NCI-H446 (cell line): ENCODE measurements at regions not wholly inside any gene's neighbourhood (a gene's known extent, or its start where the extent isn't known, plus 50 kb on each side); places are given as distances from the start of the nearest gene placed in this dataset.

Experiments
- DNase-seq, 2 experiments: peaks; one replicate each; lab custom pipeline; 2025; lab: John Stamatoyannopoulos, UW

- DNase-seq: no peak
These were observed 91.3 kb upstream of the HEY2 start for GRCh38 chr6:125658136-125658535.

GRCh38 chr6:125658759-125659431 is 90.5 kb upstream of the HEY2 start:
- no peak for DNase-seq

- no peak for DNase-seq
These were observed 89.5 kb upstream of the HEY2 start for GRCh38 chr6:125659887-125660286.

GRCh38 chr6:125662296-125662695 is 87.1 kb upstream of the HEY2 start:
- no peak for DNase-seq

DNA sequence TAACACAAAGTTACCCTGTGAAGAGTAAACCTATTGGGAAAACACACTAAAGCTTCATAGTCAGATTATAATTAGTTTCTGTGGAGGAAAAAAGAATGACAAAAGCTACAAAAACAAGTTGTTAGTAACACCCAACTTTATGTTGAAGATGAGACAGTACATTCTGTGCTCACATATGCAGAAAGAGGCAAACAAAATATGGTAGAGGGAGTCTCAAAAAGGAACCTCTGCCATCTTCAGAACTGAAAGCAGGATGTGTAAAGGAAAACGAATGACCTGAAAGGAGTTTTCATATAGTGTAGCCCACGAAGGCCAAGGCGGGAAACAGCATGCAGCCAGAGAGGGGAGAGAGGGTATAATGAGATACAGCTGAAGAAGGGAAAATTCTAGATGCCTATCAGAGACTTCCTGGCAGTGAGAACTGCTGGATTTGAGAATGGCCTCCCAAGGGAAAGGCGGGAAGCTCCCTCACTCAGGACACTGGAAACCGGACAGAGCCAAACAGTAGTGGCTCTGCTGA is 84.1 kb upstream of the HEY2 start:
- no peak for DNase-seq

GRCh38 chr6:125667326-125667725 is 82.1 kb upstream of the HEY2 start:
- no peak for DNase-seq

- DNase-seq: no peak
These were observed 81.4 kb upstream of the HEY2 start for GRCh38 chr6:125668071-125668470.

GRCh38 chr6:125670568-125670967 is 78.9 kb upstream of the HEY2 start:
- DNase-seq: no peak

DNA sequence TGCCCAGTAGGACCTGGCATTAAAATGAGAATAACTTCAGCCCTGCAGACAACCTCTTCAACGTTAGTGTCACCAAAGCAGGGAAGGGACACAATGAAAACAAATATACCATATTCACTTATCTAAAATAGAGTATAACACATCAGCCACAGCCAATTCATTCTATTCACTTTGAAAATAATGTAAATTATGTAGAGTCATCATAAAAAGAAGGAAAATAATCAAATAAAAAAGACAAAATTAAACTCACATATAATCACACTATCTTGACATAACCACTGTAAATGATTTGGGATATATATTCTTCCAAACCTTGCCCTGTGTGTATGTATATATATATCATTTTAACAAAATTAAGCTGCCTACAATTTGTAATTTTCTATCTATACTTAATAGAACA is 78.1 kb upstream of the HEY2 start:
- DNase-seq: no peak

DNA sequence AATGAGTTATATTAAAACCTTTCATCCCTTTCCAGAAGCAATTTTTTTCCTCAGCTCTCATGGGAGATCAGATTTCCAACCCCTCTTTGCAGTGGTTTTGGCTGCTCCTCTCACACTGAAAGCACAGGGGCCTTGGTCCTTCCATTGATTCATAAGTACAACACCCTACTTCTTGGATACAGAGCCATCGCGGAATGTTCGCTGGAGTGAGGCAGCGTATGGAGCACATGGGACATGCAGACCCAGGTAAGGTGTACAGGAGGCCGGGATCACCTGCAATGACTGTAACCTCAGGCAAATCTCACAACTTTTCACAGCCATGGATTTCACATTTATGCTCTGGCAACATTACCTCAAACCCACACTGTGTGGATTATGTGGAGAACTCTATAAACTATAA is 75.2 kb upstream of the HEY2 start:
- no peak for DNase-seq

DNA sequence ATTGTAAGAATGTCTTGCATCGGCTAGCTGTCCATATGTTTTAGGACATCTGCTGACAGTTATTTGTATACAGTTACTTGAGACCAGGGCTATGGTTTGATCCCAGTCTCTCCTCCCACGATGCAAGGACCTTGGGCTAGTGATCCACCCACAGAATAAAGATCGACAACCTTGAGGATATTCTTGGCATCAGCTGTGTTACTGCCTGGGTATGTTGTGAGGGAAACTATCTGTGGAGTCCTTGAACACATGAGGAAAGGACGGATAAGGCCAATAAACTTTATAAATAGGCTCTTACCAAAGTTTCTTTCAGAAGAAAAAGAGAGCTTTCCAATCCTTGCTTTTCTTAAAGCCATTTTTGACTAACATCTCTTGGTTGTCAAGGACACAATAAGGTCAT is 70.8 kb upstream of the HEY2 start:
- no peak for DNase-seq

DNA sequence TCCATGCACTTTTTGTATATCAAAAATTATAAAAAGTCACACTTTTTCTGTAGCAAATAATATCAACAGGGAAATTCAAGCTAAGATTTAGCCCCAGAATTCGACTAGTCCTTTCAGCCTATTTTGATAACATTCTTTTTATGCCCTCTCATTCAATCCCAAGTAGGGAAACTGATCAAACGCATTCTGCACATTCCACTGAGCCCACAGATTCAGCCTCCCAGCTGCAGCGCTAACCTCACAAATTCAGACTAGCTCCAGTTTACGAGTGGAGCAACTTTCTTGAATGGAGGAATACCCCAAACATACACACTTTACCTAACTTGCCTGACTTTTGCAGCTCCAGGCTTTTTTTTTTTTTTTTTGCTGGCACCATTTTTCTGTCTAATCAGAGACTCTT is 70.3 kb upstream of the HEY2 start:
- DNase-seq: no peak

GRCh38 chr6:125679651-125680050 is 69.8 kb upstream of the HEY2 start:
- peak; percentile 5 to 22 for DNase-seq

DNA sequence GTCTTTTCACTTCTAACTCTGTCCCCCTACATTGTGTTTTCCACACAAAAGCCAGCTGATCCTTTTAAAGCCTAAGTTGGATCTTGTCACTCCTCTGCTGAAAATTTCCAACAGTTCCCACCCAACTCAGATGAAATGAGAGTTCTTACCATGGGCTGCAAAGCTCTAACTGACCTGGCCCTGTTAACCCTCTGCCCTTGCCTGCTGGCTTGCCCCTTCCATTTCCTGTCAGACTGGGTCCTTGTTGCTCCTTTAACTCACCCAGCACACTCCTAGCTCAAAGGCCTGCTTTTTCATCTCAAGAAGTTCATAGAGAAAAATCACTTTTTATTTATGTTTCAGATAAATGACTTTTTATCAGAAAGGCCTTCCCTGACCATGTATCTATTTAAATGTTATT is 66.5 kb upstream of the HEY2 start:
- no peak for DNase-seq

- DNase-seq: no peak
These were observed 61.3 kb upstream of the HEY2 start for GRCh38 chr6:125688138-125688537.

DNA sequence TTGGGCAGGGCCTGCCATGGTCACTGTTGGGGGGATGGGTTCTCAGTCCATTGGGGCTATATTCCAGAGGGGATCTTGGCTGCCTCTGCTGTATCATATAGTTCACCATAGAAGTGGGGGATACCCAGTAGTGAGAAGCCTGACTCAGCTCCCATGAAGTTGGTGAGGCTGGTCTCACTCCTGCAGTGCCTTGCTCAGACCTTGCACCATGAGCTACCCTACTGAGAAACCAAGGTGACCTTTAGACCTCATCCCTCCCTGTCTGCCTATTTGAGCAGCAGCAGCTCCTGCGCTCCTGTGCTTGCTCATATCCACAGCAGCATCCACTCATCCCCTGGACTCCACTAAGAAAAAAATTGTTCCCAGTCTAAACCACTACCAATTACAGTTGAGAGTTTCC is 56.0 kb upstream of the HEY2 start:
- DNase-seq: no peak

DNA sequence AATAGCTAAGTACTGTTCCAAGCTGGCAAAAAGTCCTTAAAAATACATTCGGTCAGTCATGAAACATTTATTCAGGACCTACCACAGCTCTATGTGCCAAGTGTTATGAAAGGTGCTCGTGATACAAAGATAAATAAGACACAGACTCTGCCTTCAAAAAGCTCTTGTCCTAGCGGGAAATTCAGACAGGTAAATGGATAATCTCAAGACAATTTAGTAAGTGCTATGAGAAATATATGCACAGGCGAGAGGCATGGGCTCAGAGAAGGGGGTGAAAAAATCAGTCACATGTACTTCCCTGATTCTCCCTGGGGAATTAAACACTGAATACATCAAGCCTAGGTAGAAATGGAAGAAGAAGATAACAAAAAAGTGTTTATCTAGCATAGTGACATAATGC is 49.8 kb upstream of the HEY2 start:
- DNase-seq: no peak
